Inflammatory macrophage (primary cell): ENCODE measurements at regions not wholly inside any gene's neighbourhood (a gene's known extent, or its start where the extent isn't known, plus 50 kb on each side); places are given as distances from the start of the nearest gene placed in this dataset.

ENCODE experiments used
- DNase-seq, 2 donors: peaks; one replicate each; pipeline ENCODE4 v3.0.0-alpha.2; 2020 to 2022

DNA sequence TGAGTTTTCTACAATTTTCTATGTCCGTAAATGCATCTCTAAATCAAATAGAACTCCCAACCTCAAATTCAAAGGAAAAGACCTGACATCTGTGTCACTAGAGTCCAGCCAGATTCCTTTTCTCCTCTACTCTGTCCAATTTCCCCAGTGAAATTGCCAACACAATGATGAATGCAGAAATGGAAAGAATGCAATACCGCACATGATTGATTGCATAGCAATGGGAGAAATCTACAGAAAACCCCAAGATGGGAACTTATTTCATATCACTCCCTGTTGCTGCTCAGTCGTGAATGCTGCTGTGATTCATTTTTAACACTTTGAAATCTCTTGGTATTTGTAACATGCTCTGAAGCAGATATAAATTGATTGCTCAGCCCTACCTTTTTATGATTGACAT, 355.1 kb upstream of the TUSC1 start:
- DNase-seq, result no peak

DNA sequence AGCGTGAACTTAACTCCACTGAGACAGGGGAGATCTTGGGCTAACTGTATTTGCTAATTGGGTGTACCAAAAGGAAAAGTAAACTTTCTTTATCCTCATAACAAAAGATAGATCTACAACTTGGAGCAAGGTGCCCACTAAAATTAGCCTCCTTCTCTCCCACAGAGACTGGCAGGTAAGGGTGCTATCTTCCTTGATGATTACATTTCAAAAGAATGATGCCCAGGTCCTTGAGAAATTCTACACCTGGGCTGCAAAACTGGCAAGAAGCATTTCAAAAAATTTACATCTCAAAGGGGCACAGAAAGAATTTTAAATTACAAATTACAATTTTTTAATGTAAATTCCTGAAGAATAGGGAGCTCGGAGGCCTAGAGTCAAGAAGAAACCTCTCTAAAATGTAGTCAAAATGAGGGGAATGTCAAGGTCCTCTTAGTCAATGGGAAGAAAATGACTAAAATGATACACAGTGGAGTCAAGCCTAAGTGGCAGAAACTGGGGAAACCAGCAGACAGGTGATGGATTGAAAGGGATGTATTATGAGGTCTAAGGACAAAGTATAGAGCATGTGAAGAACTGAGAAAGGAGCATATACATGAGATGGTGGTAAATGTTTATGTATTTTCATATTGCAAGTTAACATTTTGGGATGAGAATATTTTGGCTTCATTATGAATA, 348.3 kb upstream of the TUSC1 start:
- no peak for DNase-seq

DNA sequence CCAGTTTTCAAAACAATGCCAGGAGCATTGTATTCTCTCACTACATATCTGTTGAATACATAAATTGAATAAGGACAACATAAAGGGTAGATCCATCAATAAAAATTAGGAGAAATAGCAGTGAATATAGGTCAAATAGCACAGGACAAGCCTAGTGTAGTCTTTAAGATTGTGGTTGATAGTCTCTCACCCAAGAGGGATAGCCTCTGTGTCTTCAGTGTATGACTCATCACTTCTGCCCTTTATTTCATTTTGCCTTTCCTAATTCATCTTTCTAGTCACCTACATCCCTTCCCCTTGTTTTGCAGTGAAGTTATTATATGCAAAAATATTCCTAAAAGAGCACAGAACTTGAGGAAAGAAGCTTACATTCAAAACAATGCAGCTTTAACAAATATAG, 335.0 kb upstream of the TUSC1 start:
- DNase-seq, result no peak

DNA sequence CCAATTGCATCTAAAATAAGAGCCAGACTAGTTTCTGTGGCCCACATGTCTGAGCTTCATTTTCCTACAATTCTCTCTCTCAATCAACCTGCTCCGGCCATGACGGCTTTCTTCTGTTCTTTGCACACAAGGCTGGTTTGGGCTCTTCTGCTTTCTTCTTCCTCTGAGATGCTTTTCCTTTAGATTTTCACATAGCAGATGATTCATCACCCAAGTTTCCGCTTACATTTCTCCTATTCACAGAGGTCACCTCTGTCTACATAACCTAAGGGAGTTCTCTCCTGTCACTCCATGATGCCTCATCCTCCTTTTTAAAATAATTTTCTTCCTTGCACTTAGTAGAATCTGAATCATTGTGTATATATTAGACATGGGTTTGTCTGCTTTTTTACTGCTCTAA, 334.6 kb upstream of the TUSC1 start:
- DNase-seq, result no peak

DNA sequence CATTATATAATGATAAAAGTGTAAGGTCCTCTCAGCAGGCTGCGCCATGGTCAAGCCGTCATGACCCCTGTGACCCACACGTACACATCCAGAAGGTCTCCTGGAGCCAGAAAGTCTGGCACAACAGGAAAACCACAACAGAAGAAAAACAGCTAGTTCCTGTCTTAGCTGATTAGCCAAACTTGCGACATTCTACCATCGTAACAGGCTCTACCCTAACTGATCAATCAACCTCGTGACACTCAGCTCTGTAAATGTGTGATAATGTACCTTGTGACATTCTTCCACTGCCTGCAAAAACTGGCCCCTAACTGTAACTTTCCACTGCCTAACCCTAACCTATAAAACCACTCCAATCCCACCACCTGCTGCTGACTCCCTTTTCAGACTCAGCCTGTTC, 316.4 kb upstream of the TUSC1 start:
- no peak for DNase-seq

DNA sequence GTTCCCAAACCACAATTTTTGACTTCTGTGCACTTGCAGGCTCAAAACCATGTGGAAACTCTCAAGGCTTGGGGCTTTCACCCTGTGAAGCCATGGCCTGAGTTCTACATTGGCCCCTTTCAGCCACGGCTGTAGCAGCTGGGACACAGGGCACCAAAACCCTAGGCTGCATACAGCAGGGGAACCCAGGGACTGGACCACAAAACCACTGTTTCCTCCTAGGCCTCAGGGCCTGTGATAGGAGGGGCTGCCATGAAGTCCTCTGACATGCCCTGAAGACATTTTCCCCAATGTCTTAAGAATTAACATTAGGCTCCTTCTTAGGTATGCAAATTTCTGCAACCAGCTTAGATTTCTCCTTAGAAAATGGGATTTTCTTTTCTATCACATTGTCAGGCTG, 312.1 kb upstream of the TUSC1 start:
- no peak for DNase-seq

DNA sequence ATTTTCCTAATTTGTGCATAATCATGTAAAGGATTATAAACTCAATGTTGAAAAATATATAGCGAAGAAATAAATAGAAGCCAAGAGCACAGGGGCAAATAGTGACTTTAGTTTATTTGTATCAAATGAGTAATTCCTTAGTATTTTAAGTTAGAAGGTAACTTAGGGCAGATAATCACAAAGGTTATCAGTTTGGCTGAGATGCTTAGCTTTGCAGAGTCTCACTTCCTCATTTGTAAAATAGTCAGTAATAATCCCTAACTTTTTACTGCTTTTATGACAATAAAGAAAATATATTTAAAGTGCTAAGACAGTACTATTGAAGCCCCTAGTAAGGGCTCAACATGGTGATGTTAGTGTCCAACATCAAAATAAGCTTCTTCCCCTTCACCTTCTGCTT, 297.4 kb upstream of the TUSC1 start:
- no peak for DNase-seq

DNA sequence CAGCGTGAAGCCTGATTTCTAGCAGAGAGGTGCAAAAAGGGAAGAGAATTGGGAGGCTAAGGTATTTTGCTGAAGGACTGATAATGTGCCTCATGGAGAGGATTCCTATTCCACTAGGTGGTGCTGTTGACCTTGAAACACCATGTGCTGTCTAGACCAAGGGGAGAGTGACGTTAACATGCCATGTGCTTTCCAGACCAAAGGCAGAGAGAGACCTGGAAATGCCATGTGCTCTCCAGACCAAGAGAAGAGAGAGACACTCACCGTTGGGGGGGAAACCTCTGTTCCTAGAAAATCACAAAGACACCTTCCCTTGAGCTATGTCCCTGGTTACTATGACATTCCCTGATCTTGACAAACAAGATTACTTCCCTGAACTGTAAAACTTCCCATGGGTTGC, 286.0 kb upstream of the TUSC1 start:
- DNase-seq, result peak in 1 of 2 donors; percentile 9

DNA sequence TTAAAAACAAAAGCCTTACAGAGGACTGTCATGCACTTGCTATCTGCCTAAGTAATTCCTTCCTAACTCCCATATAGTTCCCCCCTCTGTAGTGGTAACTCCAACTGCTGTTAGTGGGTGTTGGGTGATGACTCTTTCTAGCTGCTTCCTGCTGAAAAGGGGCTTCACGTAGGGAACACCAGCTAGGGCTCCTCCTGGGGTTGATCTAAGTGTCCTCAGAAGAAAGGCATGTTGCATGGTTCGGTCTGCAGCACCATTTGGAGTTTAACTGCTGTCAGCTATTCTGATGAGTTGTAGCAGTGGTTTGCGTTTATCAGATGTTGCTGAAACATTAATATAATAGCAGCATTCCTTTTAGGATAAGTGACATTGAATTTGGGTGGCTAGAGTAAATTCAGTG, 281.9 kb upstream of the TUSC1 start:
- no peak for DNase-seq

DNA sequence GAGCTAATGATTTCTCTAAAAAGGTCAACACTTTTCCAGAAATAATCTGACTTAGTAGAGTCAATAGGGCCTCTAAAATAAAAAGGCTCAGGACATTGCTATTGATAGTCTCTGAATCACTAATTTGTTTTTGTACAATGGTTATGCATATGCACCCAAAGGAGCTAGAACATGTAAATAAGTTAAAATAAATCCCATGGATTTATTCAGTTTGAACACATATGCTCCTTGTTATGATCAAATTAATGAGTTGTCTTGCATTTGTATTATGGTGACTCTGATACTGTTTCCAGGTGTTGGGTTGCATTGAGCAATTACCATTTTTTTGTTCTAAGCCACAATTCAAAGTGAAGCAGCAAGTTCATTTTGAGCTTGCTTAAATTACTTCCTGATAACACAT, 276.0 kb upstream of the TUSC1 start:
- DNase-seq, result no peak

DNA sequence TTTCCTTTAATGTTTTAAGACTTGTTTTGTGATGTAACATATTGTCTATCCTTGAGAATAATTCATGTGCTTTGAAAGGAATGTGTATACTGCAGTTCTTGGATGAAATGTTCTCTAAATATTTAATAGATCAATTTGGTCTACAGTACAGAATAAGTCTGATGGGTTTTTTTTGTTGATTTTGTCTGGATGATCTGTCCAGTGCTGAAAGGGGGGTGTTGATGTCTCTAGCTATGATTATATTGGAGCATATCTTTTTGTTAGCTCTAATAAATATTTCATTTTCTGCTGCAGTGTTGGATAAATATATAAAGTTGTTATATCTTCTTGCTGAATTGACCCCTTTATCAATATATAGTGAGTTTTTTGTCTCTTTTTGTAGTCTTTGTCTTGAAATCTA, 269.9 kb upstream of the TUSC1 start:
- DNase-seq, result no peak

DNA sequence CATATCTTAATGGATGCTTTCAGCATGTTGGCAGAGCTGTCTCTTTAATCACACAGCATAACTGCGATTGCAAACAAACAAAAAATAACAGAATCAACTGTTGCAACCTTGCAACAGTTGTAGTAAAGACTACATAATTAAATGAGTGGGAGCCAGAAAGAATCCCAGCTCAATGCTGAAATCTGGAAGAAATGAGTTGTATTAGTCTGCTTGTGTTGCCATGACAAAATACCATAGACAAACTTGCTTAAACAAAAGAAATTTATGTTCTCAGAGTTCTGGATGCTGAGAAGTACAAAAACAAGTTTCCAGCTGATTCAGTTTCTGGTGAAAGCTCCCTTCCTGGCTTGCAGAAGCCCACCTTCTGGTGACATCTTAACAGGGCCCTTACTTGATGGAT, 260.9 kb upstream of the TUSC1 start:
- no peak for DNase-seq

DNA sequence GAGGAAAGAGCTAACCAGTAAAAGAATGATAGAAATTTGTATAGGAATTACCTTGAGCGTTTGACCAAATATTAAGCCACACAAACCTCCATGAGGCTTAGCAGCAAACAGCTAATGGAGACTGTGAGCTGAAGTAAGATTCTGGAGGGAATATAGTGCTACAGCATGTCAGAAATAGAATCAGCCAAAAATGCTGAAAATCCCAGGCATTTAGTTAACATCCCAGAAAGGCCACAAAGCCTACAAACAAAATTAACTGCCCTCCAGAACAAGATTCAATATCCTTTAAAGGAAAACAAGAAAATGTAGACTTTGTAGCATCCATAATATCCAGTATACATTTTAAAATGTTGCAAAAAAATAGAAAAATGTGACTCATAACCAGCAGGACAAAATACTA, 257.8 kb upstream of the TUSC1 start:
- DNase-seq, result no peak

DNA sequence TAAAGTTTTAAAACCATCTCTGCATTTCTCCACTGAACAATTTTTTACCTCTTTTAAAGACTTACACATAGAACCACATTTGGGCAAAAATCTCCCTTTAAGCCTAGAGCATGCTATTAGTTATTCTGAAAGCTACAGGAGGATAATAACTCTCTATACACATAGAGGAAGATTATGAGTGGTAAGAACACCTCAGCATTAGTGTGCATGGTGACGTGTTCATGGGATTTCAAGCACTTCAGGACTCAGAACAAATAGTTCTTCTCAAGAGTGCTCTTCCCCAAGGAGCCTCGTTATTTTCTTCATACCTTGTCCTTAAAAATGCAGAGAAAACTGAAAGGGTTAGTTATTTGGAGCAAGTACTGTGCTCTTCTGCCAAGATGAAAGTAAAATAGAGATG, 256.9 kb upstream of the TUSC1 start:
- DNase-seq, result no peak

DNA sequence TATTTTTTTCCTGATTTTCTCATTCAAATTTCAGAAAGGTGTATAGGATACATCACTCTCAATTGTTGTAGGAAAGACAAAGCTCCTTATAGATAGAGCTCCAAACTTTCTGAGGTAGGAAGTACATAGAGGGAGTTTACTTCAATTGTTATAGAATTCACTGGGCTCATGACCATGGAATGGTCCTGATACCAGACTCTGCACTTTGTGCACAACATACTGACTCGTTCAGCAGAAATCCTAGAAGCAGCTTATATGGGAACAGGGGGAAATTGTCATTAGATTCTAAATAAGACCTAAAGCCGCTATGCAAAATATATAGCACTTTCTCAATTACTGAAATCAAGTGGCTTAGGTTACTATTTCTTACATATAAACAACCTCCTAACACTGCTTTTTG, 240.5 kb upstream of the TUSC1 start:
- no peak for DNase-seq

DNA sequence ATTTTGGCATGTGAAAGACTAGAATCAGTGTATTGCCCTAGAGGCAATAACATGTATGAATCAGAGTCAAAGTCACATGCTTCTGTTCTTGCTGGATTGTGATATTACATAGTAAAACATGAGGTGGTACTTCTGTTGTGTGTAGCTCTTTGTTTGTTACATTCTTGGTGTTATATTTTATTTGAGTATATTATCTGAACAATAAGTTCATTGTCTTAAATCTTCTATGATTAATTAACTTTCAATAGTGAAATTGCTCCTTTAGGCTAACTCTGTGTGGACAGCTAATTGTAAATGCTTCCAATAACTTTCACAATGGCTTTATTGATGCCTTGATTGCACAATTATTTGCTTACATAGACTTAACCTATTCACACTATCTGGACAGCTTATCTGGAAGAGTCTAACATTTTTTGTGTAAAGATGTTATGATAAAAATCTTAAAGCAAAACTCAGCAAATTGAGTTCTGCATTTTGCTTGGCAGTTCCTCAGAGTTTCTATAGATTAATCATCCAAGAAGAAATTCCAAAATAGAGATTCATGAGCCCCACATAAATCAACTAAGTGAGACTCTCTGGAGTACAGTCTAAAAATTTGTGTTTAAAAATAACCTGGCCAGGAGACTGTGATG, 239.6 kb upstream of the TUSC1 start:
- no peak for DNase-seq

DNA sequence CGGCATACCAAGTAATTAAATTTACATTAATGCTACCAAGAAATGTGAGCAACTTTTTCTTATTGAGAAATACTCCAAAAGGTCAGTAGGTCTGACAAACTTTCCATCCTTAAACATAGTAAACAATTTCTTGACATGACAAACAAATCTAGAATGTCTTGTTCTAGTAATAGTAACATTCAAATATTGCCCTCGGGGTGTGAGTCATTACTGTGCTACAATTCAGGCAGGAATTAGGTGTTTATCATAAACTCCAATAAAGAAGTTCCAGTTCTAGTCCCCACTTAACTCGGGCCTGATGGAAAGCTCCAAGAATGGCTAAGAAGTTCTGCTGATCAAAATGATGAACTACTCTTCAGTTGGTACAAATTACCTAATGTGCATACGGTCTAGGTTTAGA, 235.6 kb upstream of the TUSC1 start:
- DNase-seq, result no peak

DNA sequence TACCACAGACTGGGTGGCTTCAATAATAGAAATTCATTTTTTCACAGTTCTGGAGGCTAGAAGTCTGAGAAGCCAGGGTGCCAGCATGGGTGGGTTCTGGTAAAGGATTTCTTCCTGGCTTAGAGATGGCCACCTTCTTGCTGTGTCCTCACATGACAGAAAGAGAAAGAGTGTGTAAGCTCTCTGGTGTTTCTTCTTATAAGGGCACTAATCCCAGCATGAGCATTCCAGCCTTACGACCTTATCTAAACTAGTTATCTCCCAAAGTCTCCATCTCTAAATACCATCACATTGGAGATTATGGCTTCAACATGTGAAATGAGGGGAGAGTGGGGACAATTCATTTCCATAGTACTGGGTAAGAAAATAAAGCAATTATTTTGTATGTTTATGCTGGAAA, 226.5 kb upstream of the TUSC1 start:
- no peak for DNase-seq

DNA sequence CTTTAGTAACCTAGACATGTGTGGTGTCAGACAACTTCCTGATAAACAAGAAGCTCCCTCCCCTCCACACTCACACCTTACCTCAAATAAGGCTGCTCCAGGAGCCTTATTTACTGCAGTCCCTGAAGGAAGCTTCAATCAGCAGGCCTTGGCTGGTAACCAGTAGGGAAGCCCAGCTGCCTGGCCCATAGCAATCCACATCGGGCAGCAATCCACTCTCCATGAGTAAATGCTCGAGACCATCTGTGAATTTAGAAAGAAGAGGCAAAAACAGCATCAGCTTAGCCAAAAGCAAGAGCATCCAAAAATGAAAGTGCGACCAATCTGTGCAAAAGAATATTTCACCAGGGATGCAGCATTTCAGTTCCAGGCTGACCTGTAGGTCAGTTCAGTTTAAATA, 213.3 kb upstream of the TUSC1 start:
- DNase-seq, result no peak

DNA sequence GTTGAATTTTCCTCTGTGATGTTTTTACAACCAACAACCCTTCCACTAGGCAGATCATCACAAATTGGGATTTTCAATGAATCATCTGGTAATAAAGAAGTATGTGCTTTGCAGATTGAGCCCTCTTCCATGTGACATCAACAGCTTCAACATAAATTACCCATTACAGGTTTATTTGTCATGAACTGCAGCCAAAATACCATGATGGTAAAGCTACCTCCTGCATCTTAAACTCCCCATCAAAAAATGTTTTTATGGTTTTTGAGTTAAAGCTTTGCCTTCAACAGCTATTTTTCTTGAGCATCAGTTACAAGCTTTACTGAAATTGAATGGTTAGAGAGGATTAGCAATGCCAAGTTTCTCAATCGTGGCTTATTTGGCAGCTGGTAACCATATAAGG, 211.4 kb upstream of the TUSC1 start:
- no peak for DNase-seq

DNA sequence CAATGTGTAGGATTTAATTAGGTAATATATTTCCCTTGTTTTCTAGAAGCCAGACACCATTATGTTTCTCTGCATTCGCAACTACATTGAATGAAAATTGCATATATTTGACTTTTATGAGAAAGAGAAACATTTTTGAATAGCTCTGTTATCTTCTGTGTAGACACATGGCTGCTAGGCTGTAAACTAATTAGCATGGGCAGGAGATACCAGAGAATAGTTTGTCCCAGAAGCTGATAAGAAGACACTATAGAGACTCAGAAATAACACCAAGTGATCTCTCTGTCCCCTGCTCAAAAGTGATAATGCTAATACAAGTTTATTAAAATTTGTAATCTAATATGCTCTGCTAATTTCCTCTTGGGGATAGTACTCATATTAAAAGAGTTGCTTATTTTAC, 198.0 kb upstream of the TUSC1 start:
- DNase-seq, result no peak

DNA sequence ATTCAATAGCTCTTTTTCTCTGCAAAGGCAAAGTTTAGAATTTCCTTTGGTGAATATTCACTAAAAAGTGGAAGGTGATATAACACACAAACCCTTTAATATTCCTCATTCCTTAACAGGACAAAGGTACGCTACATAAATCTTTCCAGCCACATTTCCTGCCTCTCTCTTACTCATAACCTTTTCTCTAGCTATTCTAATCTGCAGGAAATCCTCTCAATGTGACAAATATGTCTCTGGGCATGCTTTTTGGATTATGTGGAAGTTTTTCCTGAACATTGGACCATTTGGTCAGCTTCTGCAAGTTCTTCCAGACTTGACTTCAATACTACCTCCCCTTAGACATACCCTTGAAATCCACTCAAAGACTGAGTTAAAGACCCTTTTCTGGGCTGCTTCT, 186.3 kb upstream of the TUSC1 start:
- DNase-seq, result no peak

DNA sequence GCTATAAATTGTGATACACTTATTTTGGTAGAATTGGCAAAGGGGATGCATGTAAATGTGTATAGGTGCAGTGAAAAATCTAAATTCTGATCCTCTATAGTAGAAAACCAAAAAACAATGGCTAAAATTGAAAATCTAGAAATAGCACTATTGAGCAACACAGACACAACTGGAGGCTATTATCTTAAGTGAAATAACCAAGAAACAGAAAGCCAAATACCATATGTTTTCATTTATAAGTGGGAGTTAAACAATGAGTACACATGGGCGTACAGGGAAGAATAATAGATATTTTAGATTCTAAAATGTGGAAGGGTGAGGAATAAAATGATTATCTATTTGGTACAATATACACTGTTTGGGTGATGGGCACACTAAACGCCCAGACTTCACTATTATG, 183.2 kb upstream of the TUSC1 start:
- DNase-seq, result no peak

DNA sequence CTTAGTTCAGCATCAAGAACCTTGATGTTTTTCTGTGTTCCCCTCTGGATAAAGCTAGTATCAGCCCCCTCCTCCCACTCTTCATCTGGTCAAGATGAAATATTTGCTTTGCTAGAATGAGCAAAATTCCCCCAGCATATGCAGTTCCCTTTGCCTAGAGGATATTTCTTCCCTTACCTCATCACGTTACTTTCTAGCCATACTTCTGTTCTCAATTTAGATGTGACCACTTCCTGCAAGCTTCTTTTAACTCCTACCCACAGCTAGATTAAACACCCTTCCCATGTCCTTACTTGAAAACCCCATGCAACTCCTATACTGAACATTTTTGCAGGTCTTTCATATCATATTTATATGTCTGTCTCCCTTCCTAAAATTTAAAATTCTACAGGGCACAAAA, 178.9 kb upstream of the TUSC1 start:
- no peak for DNase-seq

DNA sequence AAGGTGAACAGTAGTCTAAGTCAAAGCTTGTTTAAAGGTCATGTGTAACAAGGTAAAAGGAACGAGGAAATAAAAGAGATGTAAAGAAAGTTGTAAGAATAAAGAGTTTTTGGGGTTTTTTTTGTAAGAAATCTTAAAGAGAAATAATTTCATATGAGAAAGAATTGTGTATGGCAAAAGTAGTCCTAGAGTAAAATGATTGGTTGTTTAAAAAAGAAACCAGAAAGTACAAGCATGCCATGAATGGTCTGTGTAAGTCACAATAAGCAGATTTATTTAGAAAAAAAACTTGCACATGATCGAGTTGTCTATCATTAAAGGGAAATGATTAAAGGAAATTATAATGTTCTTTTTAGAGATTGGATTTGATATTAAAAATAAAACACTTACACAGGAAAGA, 172.6 kb upstream of the TUSC1 start:
- no peak for DNase-seq
